K562 (cell line): ENCODE measurements at regions not wholly inside any gene's neighbourhood (a gene's known extent, or its start where the extent isn't known, plus 50 kb on each side); places are given as distances from the start of the nearest gene placed in this dataset.

Source experiments
- ATAC-seq: fragments of 200-7000 bp; cut with Tn5 transposase; 3 replicates; pipeline ENCODE4 v1.9.1; 2020; ENCODE audit warnings: moderate library complexity
- BruUV-seq: library from RNA; stranded (reverse); fragments of 400-500 nt; replicated peaks from 2 replicates; lab custom pipeline; 2021; lab: Mats Ljungman, UMichigan
- CTCF ChIA-PET: fragments of 300-600 bp; formaldehyde crosslinking; extraction: SDS; loops from one replicate; lab custom pipeline; 2021; ENCODE audit warnings: low intra/inter-chr PET ratio; lab: Yijun Ruan, JAX
- POLR2A ChIA-PET: fragments of 300-600, 350-650 bp; sonication (Branson Sonifier 250); formaldehyde crosslinking; extraction: SDS; loops from one replicate; lab custom pipeline; 2021; ENCODE audit warnings: antibody characterized with exemption, inconsistent platforms; lab: Yijun Ruan, JAX
- DNase-seq, 4 experiments: peaks; one replicate each; pipeline versions ENCODE4 v3.0.0 to v3.0.0-alpha.2; 2011 to 2018; ENCODE audit warnings: low spot score in 3 of 4, mixed read lengths in 3 of 4; ENCODE audit errors: extremely low read depth in 1 of 4
- FAIRE-seq: peaks from 2 replicates; lab custom pipeline; 2011; peaks lifted over from hg19 to GRCh38; lab: Jason Lieb, UNC
- H2AFZ ChIP-seq: 2 replicates; pipeline ENCODE4 v1.6.0; 2011; ENCODE audit warnings: low read depth, low read length, control low read depth, inconsistent platforms
- H3K27ac ChIP-seq: fragments of 200-600 bp; 3 replicates; pipeline ENCODE4 v1.8.0; 2011; ENCODE audit warnings: low read depth, mild to moderate bottlenecking, control low read depth, inconsistent platforms, low read length, moderate library complexity, mixed read lengths; ENCODE audit errors: extremely low read depth
- H3K27me3 ChIP-seq, 2 experiments: fragments of 300-600 bp in 1 of 2; 2 replicates in 1 of 2; 3 replicates in 1 of 2; pipeline versions ENCODE4 v1.6.0 to v1.8.0; 2011; ENCODE audit warnings: inconsistent platforms in 2 of 2, low read length in 2 of 2, mild to moderate bottlenecking in 1 of 2, mixed read lengths in 1 of 2, moderate library complexity in 1 of 2; ENCODE audit not compliant: control insufficient read depth in 2 of 2, insufficient read depth in 2 of 2
- H3K36me3 ChIP-seq: fragments of 300-600 bp; 3 replicates; pipeline ENCODE4 v1.8.0; 2011; ENCODE audit warnings: mild to moderate bottlenecking, low read length, inconsistent platforms; ENCODE audit not compliant: control insufficient read depth, insufficient read depth
- H3K4me1 ChIP-seq, 2 experiments: fragments of 200-600 bp in 1 of 2; replicated peaks in 1 of 2; 2 replicates in 1 of 2; 3 replicates in 1 of 2; pipeline versions ENCODE4 v1.5.1 to v1.8.0; 2011; ENCODE audit warnings: inconsistent platforms in 2 of 2, low read length in 2 of 2, mild to moderate bottlenecking in 1 of 2, mixed read lengths in 1 of 2, moderate library complexity in 1 of 2; ENCODE audit not compliant: control insufficient read depth in 2 of 2, insufficient read depth in 2 of 2
- H3K4me2 ChIP-seq: 2 replicates; pipeline ENCODE4 v1.6.1; 2011; ENCODE audit warnings: low read length, control low read depth, inconsistent platforms, mixed read lengths; ENCODE audit not compliant: insufficient read depth
- H3K4me3 ChIP-seq: fragments of 200-600 bp; sonication (generic), shearing (Covaris generic); 2 replicates; pipeline ENCODE4 v1.5.1; 2016; ENCODE audit warnings: control low read depth, inconsistent platforms
- H3K79me2 ChIP-seq: fragments of 200-600 bp; 3 replicates; pipeline ENCODE4 v1.8.0; 2011; ENCODE audit warnings: low read length, inconsistent platforms; ENCODE audit not compliant: control insufficient read depth, insufficient read depth
- H3K9ac ChIP-seq, 2 experiments: 2 replicates each; pipeline versions ENCODE4 v1.6.0 to v1.6.1; 2011; ENCODE audit warnings: low read depth in 2 of 2, low read length in 2 of 2, control low read depth in 1 of 2, inconsistent platforms in 1 of 2, mild to moderate bottlenecking in 1 of 2, mixed read lengths in 1 of 2; ENCODE audit not compliant: insufficient read depth in 1 of 2
- H3K9me1 ChIP-seq: one replicate; pipeline ENCODE4 v1.6.0; 2011; ENCODE audit warnings: inconsistent platforms, mild to moderate bottlenecking, low read length, moderate library complexity; ENCODE audit not compliant: control insufficient read depth, insufficient read depth
- H3K9me3 ChIP-seq: replicated peaks from 2 replicates; pipeline ENCODE4 v1.5.1; 2011; ENCODE audit warnings: low read depth, low read length, inconsistent platforms; ENCODE audit not compliant: control insufficient read depth, insufficient read depth
- H4K20me1 ChIP-seq: replicated peaks from 2 replicates; pipeline ENCODE4 v1.6.1; 2011; ENCODE audit warnings: low read length, inconsistent platforms, mixed read lengths; ENCODE audit not compliant: control insufficient read depth, insufficient read depth
- IRF2 ChIP-seq: sonication (generic); formaldehyde crosslinking; IDR thresholded peaks from 2 replicates; pipeline ENCODE4 v1.8.1; 2022; ENCODE audit warnings: mild to moderate bottlenecking, missing genetic modification reagents
- MAFG ChIP-seq: fragments of 450-650 bp; conservative IDR thresholded peaks from 2 replicates; pipeline ENCODE4 v1.6.1; 2016; ENCODE audit warnings: missing genetic modification characterization, missing compliant biosample characterization
- OTX1 ChIP-seq: fragments of 450-650 bp; formaldehyde crosslinking; IDR thresholded peaks from 2 replicates; pipeline ENCODE4 v1.4.0; 2022; ENCODE audit warnings: mild to moderate bottlenecking
- RAD21 ChIP-seq, 2 experiments: fragments of 250-450 bp in 1 of 2; fragments of 450-650 bp in 1 of 2; sonication (Bioruptor Pico) in 1 of 2; formaldehyde crosslinking in 1 of 2; IDR thresholded peaks in 1 of 2; conservative IDR thresholded peaks in 1 of 2; 2 replicates each; pipeline versions ENCODE4 v1.4.0 to v1.8.0; 2020 to 2022; ENCODE audit warnings: mild to moderate bottlenecking in 2 of 2, moderate library complexity in 1 of 2
- SRSF3 ChIP-seq: fragments of 200-400 bp; formaldehyde crosslinking; IDR thresholded peaks from 2 replicates; pipeline ENCODE4 v1.6.1; 2016; ENCODE audit warnings: mild to moderate bottlenecking, low read length, moderate library complexity; ENCODE audit not compliant: insufficient read depth
- SUPT5H ChIP-seq: fragments of 450-650 bp; IDR thresholded peaks from 2 replicates; pipeline ENCODE4 v1.6.1; 2016
- ZBTB33 ChIP-seq: sonication (generic); formaldehyde crosslinking; IDR thresholded peaks from 2 replicates; pipeline ENCODE4 v1.8.1; 2023; ENCODE audit warnings: mild to moderate bottlenecking, missing genetic modification reagents
- ZC3H4 ChIP-seq: sonication (generic); formaldehyde crosslinking; IDR thresholded peaks from 2 replicates; pipeline ENCODE4 v1.9.0; 2021; ENCODE audit warnings: missing genetic modification reagents, borderline replicate concordance
- ZNF583 ChIP-seq: fragments of 250-450 bp; sonication (Bioruptor Pico); IDR thresholded peaks from 2 replicates; pipeline ENCODE4 v1.4.0; 2020
- ZNF79 ChIP-seq: fragments of 250-450 bp; sonication (Bioruptor Pico); IDR thresholded peaks from 2 replicates; pipeline ENCODE4 v1.4.0; 2020; ENCODE audit warnings: low read depth, mild to moderate bottlenecking, moderate library complexity
- WGBS: fragments of 100-300 bp; shearing (Covaris generic); methylation state at CpG from one replicate; pipeline ENCODE4 v1.1.6; 2016; ENCODE audit warnings: low coverage, mixed read lengths; ENCODE audit not compliant: insufficient coverage; ENCODE audit errors: missing lambda C conversion rate; 5-methylcytosine and 5-hydroxymethylcytosine counted together
- in situ Hi-C: fragments of 300-500 bp; cut with MboI; formaldehyde crosslinking; loops from 4 replicates; pipeline ENCODE4 v1.15.0; 2018; ENCODE audit warnings: inconsistent platforms, mixed read lengths
- intact Hi-C: fragments of 100-400 bp; cut with micrococcal nuclease; formaldehyde crosslinking; loops from 2 replicates; pipeline ENCODE4 v1.14.2; 2022
- TF ChIP-seq, protein P1 (sequence below), 2 experiments: fragments of 450-650 bp; IDR thresholded peaks; 2 replicates each; pipeline ENCODE4 v1.6.1; 2016; ENCODE audit warnings: mild to moderate bottlenecking in 2 of 2, borderline replicate concordance in 1 of 2, low read depth in 1 of 2, moderate library complexity in 1 of 2

DNA sequence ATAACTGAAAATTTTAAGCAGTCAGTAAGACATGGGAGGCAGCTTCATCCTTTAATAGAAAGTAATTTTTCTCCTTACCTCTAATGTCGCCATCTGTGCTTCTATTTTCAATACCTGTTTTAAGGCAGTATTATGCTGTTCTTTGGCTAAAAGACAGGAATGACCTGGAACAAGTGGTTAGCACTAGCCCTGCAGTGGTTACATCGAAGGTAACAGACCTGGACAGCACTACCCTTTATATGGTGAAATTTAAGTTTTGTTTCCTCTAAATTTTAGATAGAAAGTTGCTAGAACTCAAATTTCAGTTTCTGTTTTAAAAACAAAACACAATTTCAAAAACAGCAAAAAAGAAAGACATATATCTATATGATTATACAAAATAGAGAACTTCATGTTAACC lies 534.1 kb upstream of the CDH6 start:
- ChIA-PET POLR2A (no interaction called here), CTCF (no interaction called here)
- in situ Hi-C loops: no loop called here
- Histone ChIP-seq H3K36me3 (no peaks in the 10 kb centered on the region), H3K4me1 (no peaks in the 10 kb centered on the region), H3K9me3 (no peaks in the 10 kb centered on the region), H2AFZ (no peak overlapping the region), H3K4me2 (no peak overlapping the region), H4K20me1 (no peaks in the 10 kb centered on the region), H3K79me2 (no peaks in the 10 kb centered on the region), H3K27me3 (no peaks in the 10 kb centered on the region), H3K9me1 (no peaks in the 10 kb centered on the region), H3K27ac (no peak overlapping the region), H3K9ac (no peak overlapping the region), H3K4me3 (no peak overlapping the region)
- no TSS peak for BruUV-seq
- intact Hi-C loops: no loop called here
- FAIRE-seq: no peak
- 0% methylated on average over 2 of the region's 2 CpGs for WGBS
- no peak for DNase-seq
- TF ChIP-seq ZC3H4: no peak
- TF ChIP-seq ZNF583 (CRISPR knock-in tag): no peak
- no peak for TF ChIP-seq SUPT5H
- no peak for TF ChIP-seq RAD21 (CRISPR knock-in tag; conservative IDR thresholded peaks at IDR 0.05 in 1 of 2, IDR thresholded peaks at IDR 0.05 in 1 of 2)
- no peak for TF ChIP-seq ZBTB33
- no peak for TF ChIP-seq ZNF79 (CRISPR knock-in tag)
- TF ChIP-seq SRSF3: no peak
- TF ChIP-seq MAFG (tag): no peak
- no peak for TF ChIP-seq IRF2 (CRISPR knock-in tag)
- TF ChIP-seq OTX1 (CRISPR knock-in tag): no peak
- TF ChIP-seq, protein P1, sequence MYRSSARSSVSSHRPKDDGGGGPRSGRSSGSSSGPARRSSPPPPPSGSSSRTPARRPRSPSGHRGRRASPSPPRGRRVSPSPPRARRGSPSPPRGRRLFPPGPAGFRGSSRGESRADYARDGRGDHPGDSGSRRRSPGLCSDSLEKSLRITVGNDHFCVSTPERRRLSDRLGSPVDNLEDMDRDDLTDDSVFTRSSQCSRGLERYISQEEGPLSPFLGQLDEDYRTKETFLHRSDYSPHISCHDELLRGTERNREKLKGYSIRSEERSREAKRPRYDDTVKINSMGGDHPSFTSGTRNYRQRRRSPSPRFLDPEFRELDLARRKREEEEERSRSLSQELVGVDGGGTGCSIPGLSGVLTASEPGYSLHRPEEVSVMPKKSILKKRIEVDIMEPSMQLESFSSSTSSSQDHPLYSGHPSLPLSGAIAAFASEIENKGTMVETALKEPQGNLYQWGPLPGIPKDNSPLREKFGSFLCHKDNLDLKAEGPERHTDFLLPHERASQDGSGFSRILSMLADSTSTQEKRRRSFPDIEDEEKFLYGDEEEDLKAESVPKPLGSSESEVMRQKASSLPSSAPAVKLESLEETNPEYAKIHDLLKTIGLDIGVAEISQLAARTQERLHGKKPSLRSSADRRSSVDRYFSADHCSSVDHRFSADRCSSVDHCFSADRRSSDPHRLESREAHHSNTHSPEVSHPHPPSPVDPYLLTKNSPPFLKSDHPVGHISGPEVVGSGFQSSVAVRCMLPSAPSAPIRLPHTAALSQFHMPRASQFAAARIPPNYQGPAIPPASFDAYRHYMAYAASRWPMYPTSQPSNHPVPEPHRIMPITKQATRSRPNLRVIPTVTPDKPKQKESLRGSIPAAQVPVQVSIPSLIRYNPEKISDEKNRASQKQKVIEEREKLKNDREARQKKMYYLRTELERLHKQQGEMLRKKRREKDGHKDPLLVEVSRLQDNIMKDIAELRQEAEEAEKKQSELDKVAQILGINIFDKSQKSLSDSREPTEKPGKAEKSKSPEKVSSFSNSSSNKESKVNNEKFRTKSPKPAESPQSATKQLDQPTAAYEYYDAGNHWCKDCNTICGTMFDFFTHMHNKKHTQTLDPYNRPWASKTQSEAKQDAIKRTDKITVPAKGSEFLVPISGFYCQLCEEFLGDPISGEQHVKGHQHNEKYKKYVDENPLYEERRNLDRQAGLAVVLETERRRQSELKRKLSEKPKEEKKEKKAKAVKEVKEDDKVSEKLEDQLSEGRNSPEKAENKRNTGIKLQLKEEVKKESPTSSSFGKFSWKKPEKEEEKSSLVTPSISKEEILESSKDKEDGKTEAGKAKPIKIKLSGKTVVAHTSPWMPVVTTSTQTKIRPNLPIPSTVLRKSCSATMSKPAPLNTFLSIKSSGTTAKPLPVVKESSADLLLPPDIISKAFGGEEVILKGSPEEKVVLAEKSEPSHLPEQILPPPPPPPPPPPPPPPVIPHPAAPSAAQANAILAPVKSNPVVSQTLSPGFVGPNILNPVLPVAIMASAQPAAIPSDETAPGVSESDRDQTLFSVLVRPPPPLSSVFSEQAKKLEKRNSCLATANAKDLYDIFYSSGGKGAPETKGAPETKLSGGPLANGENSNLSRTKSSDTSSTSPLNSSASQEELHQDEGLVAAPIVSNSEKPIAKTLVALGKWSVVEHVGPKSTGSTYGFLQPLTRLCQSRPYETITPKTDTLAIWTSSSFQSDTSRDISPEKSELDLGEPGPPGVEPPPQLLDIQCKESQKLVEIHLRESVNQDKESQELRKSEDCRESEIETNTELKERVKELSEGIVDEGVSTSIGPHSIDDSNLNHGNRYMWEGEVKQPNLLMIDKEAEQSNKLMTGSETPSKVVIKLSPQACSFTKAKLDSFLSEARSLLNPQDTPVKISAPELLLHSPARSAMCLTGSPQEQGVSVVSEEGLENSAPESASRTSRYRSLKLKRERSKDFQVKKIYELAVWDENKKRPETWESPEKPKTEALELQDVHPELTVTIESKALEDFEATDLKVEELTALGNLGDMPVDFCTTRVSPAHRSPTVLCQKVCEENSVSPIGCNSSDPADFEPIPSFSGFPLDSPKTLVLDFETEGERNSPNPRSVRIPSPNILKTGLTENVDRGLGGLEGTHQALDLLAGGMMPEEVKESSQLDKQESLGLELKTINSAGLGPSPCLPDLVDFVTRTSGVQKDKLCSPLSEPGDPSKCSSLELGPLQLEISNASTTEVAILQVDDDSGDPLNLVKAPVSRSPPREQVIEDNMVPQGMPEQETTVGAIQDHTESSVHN (IDR thresholded peaks at IDR 0.05; ENCODE audit: borderline replicate concordance in 1 of 2, low read depth in 1 of 2): no peak
- ATAC-seq: no peak
